ENCODE measurements at regions not wholly inside any gene's neighbourhood (a gene's known extent, or its start where the extent isn't known, plus 50 kb on each side); places are given as distances from the start of the nearest gene placed in this dataset.

GRCh38 chr9:108205276-108205675 is 650.5 kb downstream of the ACTL7B start:
- no peak for TF ChIP-seq CTCF (IDR thresholded peaks at IDR 0.05; ENCODE audit: low read depth, low read length)
- TF ChIP-seq EZH2phosphoT487 (IDR thresholded peaks at IDR 0.05; ENCODE audit: low read depth): no peak
